ENCODE measurements at regions not wholly inside any gene's neighbourhood (a gene's known extent, or its start where the extent isn't known, plus 50 kb on each side); places are given as distances from the start of the nearest gene placed in this dataset.

GRCh38 chr3:81439108-81439507 is 322.3 kb downstream of the GBE1 start:
- Histone ChIP-seq H3K4me3 (no peak overlapping the region), H3K27ac (no peak overlapping the region)

- H3K27ac ChIP-seq: no peak overlapping the region
- H3K4me3 ChIP-seq: no peak overlapping the region
These were observed 323.8 kb downstream of the GBE1 start for GRCh38 chr3:81437683-81438082.

- Histone ChIP-seq H3K27ac (no peak overlapping the region), H3K4me3 (no peak overlapping the region)
These were observed 325.3 kb downstream of the GBE1 start for GRCh38 chr3:81436182-81436581.

- Histone ChIP-seq H3K4me3 (no peak overlapping the region), H3K27ac (no peak overlapping the region)
These were observed 326.4 kb downstream of the GBE1 start for GRCh38 chr3:81435050-81435449.

GRCh38 chr3:81434161-81434560 is 327.3 kb downstream of the GBE1 start:
- no peak overlapping the region for H3K27ac ChIP-seq
- H3K4me3 ChIP-seq: no peak overlapping the region

GRCh38 chr3:81433675-81434074 is 327.8 kb downstream of the GBE1 start:
- Histone ChIP-seq H3K4me3 (no peak overlapping the region), H3K27ac (no peak overlapping the region)

- Histone ChIP-seq H3K4me3 (no peak overlapping the region), H3K27ac (no peak overlapping the region)
These were observed 329.0 kb downstream of the GBE1 start for GRCh38 chr3:81432456-81432855.

GRCh38 chr3:81426826-81427577 is 334.4 kb downstream of the GBE1 start:
- no peak overlapping the region for H3K27ac ChIP-seq
- no peak overlapping the region for H3K4me3 ChIP-seq

- Histone ChIP-seq H3K4me3 (no peak overlapping the region), H3K27ac (no peak overlapping the region)
These were observed 336.1 kb downstream of the GBE1 start for GRCh38 chr3:81425198-81425868.

- H3K27ac ChIP-seq: no peak overlapping the region
- H3K4me3 ChIP-seq: no peak overlapping the region
These were observed 342.2 kb downstream of the GBE1 start for GRCh38 chr3:81419228-81419627.

- H3K27ac ChIP-seq: no peak overlapping the region
- no peak overlapping the region for H3K4me3 ChIP-seq
These were observed 344.6 kb downstream of the GBE1 start for GRCh38 chr3:81416812-81417211.

GRCh38 chr3:81406318-81406717 is 355.1 kb downstream of the GBE1 start:
- no peak overlapping the region for H3K27ac ChIP-seq
- no peak overlapping the region for H3K4me3 ChIP-seq

GRCh38 chr3:81395739-81396513 is 365.5 kb downstream of the GBE1 start:
- no peak overlapping the region for H3K27ac ChIP-seq
- no peak overlapping the region for H3K4me3 ChIP-seq

GRCh38 chr3:81394651-81395524 is 366.6 kb downstream of the GBE1 start:
- Histone ChIP-seq H3K27ac (no peak overlapping the region), H3K4me3 (no peak overlapping the region)

- Histone ChIP-seq H3K4me3 (no peak overlapping the region), H3K27ac (no peak overlapping the region)
These were observed 368.2 kb downstream of the GBE1 start for GRCh38 chr3:81393251-81393650.

GRCh38 chr3:81390796-81391195 is 370.6 kb downstream of the GBE1 start:
- Histone ChIP-seq H3K27ac (no peak overlapping the region), H3K4me3 (no peak overlapping the region)

- H3K4me3 ChIP-seq: no peak overlapping the region
- no peak overlapping the region for H3K27ac ChIP-seq
These were observed 373.3 kb downstream of the GBE1 start for GRCh38 chr3:81388191-81388590.

GRCh38 chr3:81382470-81382869 is 379.0 kb downstream of the GBE1 start:
- no peak overlapping the region for H3K27ac ChIP-seq

GRCh38 chr3:81380234-81380633 is 381.2 kb downstream of the GBE1 start:
- Histone ChIP-seq H3K27ac (no peak overlapping the region), H3K4me3 (no peak overlapping the region)

More at GRCh38 chr3:81382470-81382869, 379.0 kb downstream of the GBE1 start:
- no peak overlapping the region for H3K4me3 ChIP-seq

Measured in skin epidermis (tissue), 12 donors.